ENCODE measurements at regions not wholly inside any gene's neighbourhood (a gene's known extent, or its start where the extent isn't known, plus 50 kb on each side); places are given as distances from the start of the nearest gene placed in this dataset.

DNA sequence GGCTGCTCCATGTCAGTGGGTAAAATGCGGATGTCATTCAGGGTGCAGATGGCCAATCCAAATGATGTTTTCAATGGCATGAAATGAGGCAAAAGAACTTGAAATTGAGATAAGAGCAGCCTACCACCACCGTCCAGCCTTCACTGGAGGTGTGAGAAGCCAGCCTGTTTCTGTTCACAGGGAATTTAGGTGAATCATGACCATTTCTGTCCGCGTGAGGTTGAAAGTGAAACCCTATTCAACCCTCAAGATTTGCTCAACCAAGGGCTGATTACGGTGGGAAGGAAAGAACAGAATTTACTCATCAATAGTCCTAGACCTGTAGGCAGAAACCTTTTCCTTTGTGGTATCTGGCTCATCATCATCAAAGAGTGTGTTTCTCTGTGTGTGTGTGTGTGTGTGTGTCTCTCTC is 370.7 kb downstream of the COG6 start:
- peak overlapping the region; percentile 47; the same call in 1 of the 2 replicates for H3K4me2 ChIP-seq (ENCODE audit: control insufficient read depth, insufficient read depth)
- ATAC-seq, result peak; percentile 95
- DNase-seq (ENCODE audit: low read depth, low spot score), result peak; percentile 100
- RAD21 ChIA-PET (ENCODE audit: unreplicated experiment), result interaction anchor here (2.9 kb wide), 1 partner anchor 34 kb away, joined by 13 read pairs; no protein-coding TSS in a partner anchor
- 2% methylated on average over 5 of the region's 5 CpGs for WGBS (ENCODE audit: insufficient coverage, insufficient replicate concordance, low lambda C conversion rate, missing lambda C conversion rate)
- peaks cover 22% of the 10 kb centered on the region for H3K4me1 ChIP-seq (ENCODE audit: control insufficient read depth, insufficient read depth, low read length)
- POLR2A ChIA-PET, result no interaction called here
- SMC1A ChIA-PET (ENCODE audit: uncharacterized antibody, unreplicated experiment), result interaction anchor here (0.5 to 3.4 kb wide), 4 partner anchors 34 to 83 kb away, joined by 4 to 25 read pairs (median 7); no protein-coding TSS in a partner anchor
- intact Hi-C loops (cut with micrococcal nuclease; ENCODE audit: unreplicated experiment) (loop anchor here (1.0 to 10.0 kb wide), 5 partner anchors 21 to 83 kb away; no protein-coding TSS in a partner anchor), in situ Hi-C loops (cut with MboI) (no loop called here)
- H3K36me3 ChIP-seq (ENCODE audit: control insufficient read depth in 2 of 2, insufficient read depth in 2 of 2, low read length in 1 of 2), result no peaks in the 10 kb centered on the region
- no peak overlapping the region for H3K9ac ChIP-seq (ENCODE audit: control insufficient read depth, insufficient read depth, low read length)
- H3K27ac ChIP-seq (ENCODE audit: control insufficient read depth, insufficient read depth), result peak overlapping the region; percentile 64
- H2AFZ ChIP-seq (ENCODE audit: control insufficient read depth, low read depth, low read length), result no peak overlapping the region
- CTCF ChIA-PET, result interaction anchor here (0.6 to 1.2 kb wide), 4 partner anchors 12 to 641 kb away, joined by 3 to 4 read pairs (median 3); no protein-coding TSS in a partner anchor
- no TSS peak for BruUV-seq (replicated peaks)
- no peaks in the 10 kb centered on the region; the same call in 1 of the 3 replicates for H3K9me3 ChIP-seq (replicated peaks; ENCODE audit: control insufficient read depth, insufficient read depth, low read length)
- no peaks in the 10 kb centered on the region for H3K79me2 ChIP-seq (ENCODE audit: control insufficient read depth, insufficient read depth, low read length)
- no peaks in the 10 kb centered on the region for H4K20me1 ChIP-seq (ENCODE audit: control insufficient read depth, insufficient read depth)
- peak; percentile 99 for FAIRE-seq
- H3K27me3 ChIP-seq (replicated peaks in 1 of 2; ENCODE audit: control insufficient read depth in 2 of 2, insufficient read depth in 2 of 2, low read length in 1 of 2), result no peaks in the 10 kb centered on the region
- H3K4me3 ChIP-seq, result no peak overlapping the region
- TF ChIP-seq ZNF622 (IDR thresholded peaks at IDR 0.05) (no peak), MEF2A (IDR thresholded peaks at IDR 0.05; ENCODE audit: insufficient read depth, low read depth, low read length) (peak; percentile 91), CBX5 (IDR thresholded peaks at IDR 0.05; ENCODE audit: low read depth) (peak; percentile 77; the same call in 1 of the 2 replicates), MEF2B (IDR thresholded peaks at IDR 0.05; ENCODE audit: partially characterized antibody, poor library complexity, severe bottlenecking) (peak; percentile 91), RAD51 (IDR thresholded peaks at IDR 0.05) (0 out of 2 replicates have a peak, but pooled peaks have one; percentile 9), BCL11A (IDR thresholded peaks at IDR 0.05; ENCODE audit: low read depth, low read length) (peak; percentile 100), CHD1 (IDR thresholded peaks at IDR 0.05; ENCODE audit: low read depth, low read length) (no peak), NR2F1 (conservative IDR thresholded peaks at IDR 0.05) (peak; percentile 81), WRNIP1 (IDR thresholded peaks at IDR 0.05; ENCODE audit: borderline replicate concordance, low read depth, low read length) (no peak), KDM1A (IDR thresholded peaks at IDR 0.05; ENCODE audit: borderline replicate concordance) (no peak), HDAC2 (IDR thresholded peaks at IDR 0.05) (no peak), YY1 (IDR thresholded peaks at IDR 0.05; ENCODE audit: low read depth, low read length) (no peak), POLR2AphosphoS5 (IDR thresholded peaks at IDR 0.05; ENCODE audit: low read length) (no peak), POLR2A (IDR thresholded peaks at IDR 0.05; ENCODE audit: low read depth, low read length) (no peak), NR2C1 (IDR thresholded peaks at IDR 0.05) (no peak), SPI1 (IDR thresholded peaks at IDR 0.05; ENCODE audit: borderline replicate concordance, insufficient read depth, low read depth, low read length) (no peak), NFYA (IDR thresholded peaks at IDR 0.05; ENCODE audit: borderline replicate concordance, low read depth, low read length) (no peak), SRF (IDR thresholded peaks at IDR 0.05; ENCODE audit: low read depth in 2 of 2, low read length in 2 of 2) (0 out of 4 replicates have a peak, but pooled peaks of 1 of the 2 experiments have one; percentile 16)
- TF ChIP-seq, protein P1, sequence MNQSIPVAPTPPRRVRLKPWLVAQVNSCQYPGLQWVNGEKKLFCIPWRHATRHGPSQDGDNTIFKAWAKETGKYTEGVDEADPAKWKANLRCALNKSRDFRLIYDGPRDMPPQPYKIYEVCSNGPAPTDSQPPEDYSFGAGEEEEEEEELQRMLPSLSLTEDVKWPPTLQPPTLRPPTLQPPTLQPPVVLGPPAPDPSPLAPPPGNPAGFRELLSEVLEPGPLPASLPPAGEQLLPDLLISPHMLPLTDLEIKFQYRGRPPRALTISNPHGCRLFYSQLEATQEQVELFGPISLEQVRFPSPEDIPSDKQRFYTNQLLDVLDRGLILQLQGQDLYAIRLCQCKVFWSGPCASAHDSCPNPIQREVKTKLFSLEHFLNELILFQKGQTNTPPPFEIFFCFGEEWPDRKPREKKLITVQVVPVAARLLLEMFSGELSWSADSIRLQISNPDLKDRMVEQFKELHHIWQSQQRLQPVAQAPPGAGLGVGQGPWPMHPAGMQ (IDR thresholded peaks at IDR 0.05; ENCODE audit: borderline replicate concordance), result no peak
- TF ChIP-seq, protein P2, sequence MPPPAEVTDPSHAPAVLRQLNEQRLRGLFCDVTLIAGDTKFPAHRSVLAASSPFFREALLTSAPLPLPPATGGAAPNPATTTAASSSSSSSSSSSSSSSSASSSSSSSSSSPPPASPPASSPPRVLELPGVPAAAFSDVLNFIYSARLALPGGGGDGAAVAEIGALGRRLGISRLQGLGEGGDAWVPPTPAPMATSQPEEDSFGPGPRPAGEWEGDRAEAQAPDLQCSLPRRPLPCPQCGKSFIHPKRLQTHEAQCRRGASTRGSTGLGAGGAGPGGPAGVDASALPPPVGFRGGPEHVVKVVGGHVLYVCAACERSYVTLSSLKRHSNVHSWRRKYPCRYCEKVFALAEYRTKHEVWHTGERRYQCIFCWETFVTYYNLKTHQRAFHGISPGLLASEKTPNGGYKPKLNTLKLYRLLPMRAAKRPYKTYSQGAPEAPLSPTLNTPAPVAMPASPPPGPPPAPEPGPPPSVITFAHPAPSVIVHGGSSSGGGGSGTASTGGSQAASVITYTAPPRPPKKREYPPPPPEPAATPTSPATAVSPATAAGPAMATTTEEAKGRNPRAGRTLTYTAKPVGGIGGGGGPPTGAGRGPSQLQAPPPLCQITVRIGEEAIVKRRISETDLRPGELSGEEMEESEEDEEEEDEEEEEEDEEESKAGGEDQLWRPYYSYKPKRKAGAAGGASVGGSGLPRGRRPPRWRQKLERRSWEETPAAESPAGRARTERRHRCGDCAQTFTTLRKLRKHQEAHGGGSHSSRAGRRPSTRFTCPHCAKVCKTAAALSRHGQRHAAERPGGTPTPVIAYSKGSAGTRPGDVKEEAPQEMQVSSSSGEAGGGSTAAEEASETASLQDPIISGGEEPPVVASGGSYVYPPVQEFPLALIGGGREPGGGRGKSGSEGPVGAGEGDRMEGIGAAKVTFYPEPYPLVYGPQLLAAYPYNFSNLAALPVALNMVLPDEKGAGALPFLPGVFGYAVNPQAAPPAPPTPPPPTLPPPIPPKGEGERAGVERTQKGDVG (CRISPR knock-in tag; IDR thresholded peaks at IDR 0.05), result no peak
